GM19043 (cell line): ENCODE measurements at regions not wholly inside any gene's neighbourhood (a gene's known extent, or its start where the extent isn't known, plus 50 kb on each side); places are given as distances from the start of the nearest gene placed in this dataset.
"Not testable (repeated sequence)": the region's sequence is repeated elsewhere in the genome, so short reads cannot be mapped to it uniquely, and the experiment has no call there.

Experiments used
- ATAC-seq: cut with Tn5 transposase; IDR thresholded peaks from one replicate; pipeline ENCODE4 v1.9.1; 2021; ENCODE audit warnings: low read depth; ENCODE audit not compliant: unreplicated experiment

DNA sequence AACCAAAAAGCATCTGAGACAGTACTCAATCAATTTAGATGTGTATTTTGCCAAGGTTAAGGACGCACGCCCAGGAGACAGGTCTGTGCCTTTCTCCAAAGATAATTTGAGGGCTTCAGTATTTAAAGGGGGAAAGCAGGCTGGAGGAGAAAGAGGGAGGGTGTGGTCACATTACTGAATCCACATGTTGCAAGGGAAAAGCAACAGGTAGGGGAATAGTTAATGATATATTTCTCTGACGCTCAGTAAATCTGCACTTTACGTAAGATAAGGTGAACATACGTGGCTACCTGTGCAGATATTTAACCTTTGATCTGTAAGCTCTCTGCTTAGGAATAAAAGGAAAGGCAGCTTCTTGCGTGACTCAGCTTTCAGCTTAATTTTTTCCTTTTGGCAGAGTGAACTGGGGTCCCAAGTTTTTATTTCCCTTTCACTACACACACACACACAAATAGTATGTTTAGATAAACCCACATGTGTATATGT, 443.4 kb downstream of the NTRK2 start:
- ATAC-seq, result no peak

DNA sequence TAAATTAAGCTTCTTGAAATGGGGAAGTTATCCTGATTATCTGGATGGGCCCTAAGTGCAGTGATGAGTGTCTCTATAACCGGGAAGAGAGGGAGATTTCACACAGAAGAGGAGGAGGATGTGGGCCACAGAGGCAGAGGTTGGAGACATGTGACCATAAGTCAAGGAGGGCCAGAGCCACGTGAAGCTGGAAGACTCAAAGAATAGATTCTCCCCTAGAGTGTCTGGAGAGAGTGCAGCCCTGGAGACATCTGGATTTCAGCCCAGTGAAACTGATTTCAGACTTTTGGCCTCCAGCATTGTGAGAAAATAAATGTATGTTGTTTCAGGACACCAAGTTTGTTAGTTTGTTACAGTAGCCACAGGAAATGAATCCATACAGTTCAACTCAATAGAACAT, 442.9 kb downstream of the NTRK2 start:
- no peak for ATAC-seq

DNA sequence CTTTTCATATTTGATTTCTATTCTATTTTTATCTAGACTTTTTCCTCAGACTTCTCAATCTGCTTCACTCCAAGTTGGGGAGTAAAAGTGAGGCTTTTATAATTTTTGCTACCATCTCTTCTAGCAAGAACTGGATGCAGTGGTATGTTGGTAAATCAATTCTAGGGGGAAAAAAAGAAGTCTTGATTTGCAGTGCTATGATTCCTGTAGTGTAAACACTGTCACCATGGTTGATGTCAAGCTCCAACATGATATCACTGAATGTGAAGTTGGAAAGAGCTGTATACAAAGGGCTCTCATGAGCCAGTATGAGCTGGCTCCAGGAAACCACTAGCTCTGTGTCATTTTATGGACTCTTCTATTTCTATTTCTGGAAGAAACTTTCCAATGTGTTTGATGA, 439.2 kb downstream of the NTRK2 start:
- ATAC-seq, result no peak

DNA sequence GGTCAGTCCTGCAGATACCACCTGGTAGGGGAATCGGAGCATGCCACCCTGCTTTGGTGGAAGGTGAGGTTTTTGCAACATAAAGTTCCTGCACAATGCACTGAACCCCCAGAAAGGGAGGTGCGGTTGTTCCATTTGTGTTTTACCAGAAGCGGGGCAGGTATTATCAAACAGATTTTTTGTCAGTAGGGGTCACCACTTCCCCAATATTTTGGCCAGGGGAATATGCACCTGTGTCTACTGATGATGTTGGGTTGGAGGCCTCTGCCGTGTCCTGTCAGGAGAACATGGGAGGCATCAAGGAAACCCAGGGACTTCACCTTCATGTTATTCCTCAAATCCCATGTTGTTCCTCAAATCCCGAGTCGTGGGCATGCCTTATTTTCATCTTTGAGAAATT, 438.7 kb downstream of the NTRK2 start:
- ATAC-seq, result no peak

DNA sequence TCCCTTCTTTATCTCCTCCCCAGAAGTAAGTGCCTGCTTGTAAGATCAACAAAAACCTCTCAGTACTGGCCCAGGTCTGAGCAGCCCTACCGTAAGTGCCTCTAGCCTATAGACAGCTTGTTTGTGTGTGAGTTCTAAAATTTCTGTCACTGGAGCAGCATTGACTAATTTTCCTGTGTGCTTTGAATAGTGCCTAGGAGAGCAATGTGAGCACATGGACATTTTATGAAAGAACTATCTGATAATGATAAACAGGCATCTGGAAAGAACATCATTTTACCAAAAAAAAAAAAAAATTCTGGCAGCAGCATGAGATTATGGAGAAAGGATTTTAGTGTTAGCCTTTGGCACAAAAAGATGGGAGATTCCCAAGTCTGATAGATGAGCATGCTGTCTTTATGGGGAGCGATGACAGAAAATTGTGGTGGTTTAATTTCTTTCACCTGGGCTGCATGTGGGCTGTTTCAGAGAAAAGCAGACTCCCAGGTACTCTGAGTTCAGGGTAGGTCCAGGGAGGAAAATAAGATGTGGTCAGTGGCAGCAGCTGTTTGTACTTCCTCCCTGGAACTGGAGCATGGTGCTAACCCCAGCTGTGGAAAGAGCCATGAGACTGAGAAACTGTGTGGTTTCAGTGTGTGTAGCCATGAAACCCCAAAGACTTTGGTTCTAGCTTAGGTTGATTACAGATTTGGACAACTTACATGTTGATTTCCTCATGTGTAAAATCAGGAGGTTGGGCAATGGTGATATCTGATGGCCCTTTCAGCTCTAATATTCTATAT, 419.9 kb downstream of the NTRK2 start:
- no peak for ATAC-seq

- no peak for ATAC-seq
Measured at GRCh38 chr9:85081963-85082362, 412.4 kb downstream of the NTRK2 start.

DNA sequence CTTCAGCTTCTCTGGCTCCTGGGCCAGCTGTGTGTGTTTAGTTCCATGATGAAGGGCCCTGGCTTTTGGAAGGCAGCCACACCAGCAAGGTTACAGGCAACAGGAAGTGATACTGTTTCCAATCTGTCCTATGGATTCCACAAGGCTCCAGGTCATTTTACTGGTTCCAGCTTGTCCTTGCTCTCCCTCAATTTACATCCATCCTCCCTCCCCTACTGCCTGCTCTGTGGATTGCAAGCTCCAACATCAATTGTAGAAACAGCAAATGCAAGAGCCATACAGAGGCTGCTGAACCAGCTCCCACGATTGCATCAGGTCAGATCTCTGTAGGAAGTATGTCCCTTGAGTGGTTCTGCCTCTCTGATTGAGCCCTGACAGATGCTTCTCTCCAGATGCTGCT, 409.8 kb downstream of the NTRK2 start:
- no peak for ATAC-seq

- no peak for ATAC-seq
Measured at GRCh38 chr9:85077944-85078343, 408.4 kb downstream of the NTRK2 start.

- not testable (repeated sequence) for ATAC-seq
Measured at GRCh38 chr9:85077146-85077545, 407.6 kb downstream of the NTRK2 start.
